CD14-positive monocyte (primary cell): ENCODE measurements at regions not wholly inside any gene's neighbourhood (a gene's known extent, or its start where the extent isn't known, plus 50 kb on each side); places are given as distances from the start of the nearest gene placed in this dataset.

ENCODE experiments used
- DNase-seq, 3 donors: peaks; one replicate each; pipeline ENCODE4 v3.0.0-alpha.2; 2011 to 2022
- H2AFZ ChIP-seq: 2 replicates; pipeline ENCODE4 v1.6.0; 2012; ENCODE audit warnings: mild to moderate bottlenecking, low read depth, low read length, inconsistent platforms; ENCODE audit not compliant: insufficient read depth, poor library complexity, severe bottlenecking
- H3K27ac ChIP-seq, 2 donors: 1 replicate in 1 of 2; 2 replicates in 1 of 2; pipeline ENCODE4 v1.5.1; 2012 to 2013; ENCODE audit warnings: low read length in 2 of 2, control low read depth in 1 of 2, inconsistent platforms in 1 of 2, low read depth in 1 of 2, mild to moderate bottlenecking in 1 of 2
- H3K27me3 ChIP-seq, 2 donors: one replicate each; pipeline versions ENCODE4 v1.6.0 to v1.6.1; 2011 to 2013; ENCODE audit warnings: low read length in 2 of 2; ENCODE audit not compliant: control insufficient read depth in 2 of 2, insufficient read depth in 2 of 2
- H3K36me3 ChIP-seq, 2 donors: replicated peaks in 1 of 2; 1 replicate in 1 of 2; 2 replicates in 1 of 2; pipeline versions ENCODE4 v1.5.1 to v1.6.1; 2012 to 2013; ENCODE audit warnings: low read length in 2 of 2, control low read depth in 1 of 2, inconsistent platforms in 1 of 2, mild to moderate bottlenecking in 1 of 2; ENCODE audit not compliant: insufficient read depth in 2 of 2, control insufficient read depth in 1 of 2
- H3K4me1 ChIP-seq, 2 donors: 1 replicate in 1 of 2; 2 replicates in 1 of 2; pipeline versions ENCODE4 v1.5.1 to v1.6.1; 2012 to 2013; ENCODE audit warnings: low read length in 2 of 2, control low read depth in 1 of 2, inconsistent platforms in 1 of 2, mild to moderate bottlenecking in 1 of 2, moderate library complexity in 1 of 2; ENCODE audit not compliant: insufficient read depth in 2 of 2, control insufficient read depth in 1 of 2
- H3K4me2 ChIP-seq: replicated peaks from 2 replicates; pipeline ENCODE3; 2012; ENCODE audit warnings: low read length, moderate library complexity, mild to moderate bottlenecking; ENCODE audit not compliant: poor library complexity, severe bottlenecking; ENCODE audit errors: extremely low read depth
- H3K4me3 ChIP-seq, 3 experiments: fragments of 200-600 bp in 1 of 3; sonication (generic) in 1 of 3; replicated peaks in 1 of 3; 1 replicate in 2 of 3; 2 replicates in 1 of 3; pipeline ENCODE4 v1.5.1; 2011 to 2013; ENCODE audit warnings: low read length in 3 of 3, mild to moderate bottlenecking in 3 of 3, control low read depth in 2 of 3, low read depth in 2 of 3, inconsistent platforms in 1 of 3, moderate library complexity in 1 of 3
- H3K79me2 ChIP-seq: 2 replicates; pipeline ENCODE4 v1.6.0; 2012; ENCODE audit warnings: mild to moderate bottlenecking, control low read depth, inconsistent platforms, low read length, moderate library complexity; ENCODE audit not compliant: insufficient read depth
- H3K9ac ChIP-seq: 2 replicates; pipeline ENCODE4 v1.6.0; 2017; ENCODE audit warnings: low read length, mild to moderate bottlenecking; ENCODE audit not compliant: insufficient read depth, poor library complexity, severe bottlenecking
- H3K9me3 ChIP-seq, 2 donors: replicated peaks in 1 of 2; 1 replicate in 1 of 2; 2 replicates in 1 of 2; pipeline versions ENCODE4 v1.5.1 to v1.6.1; 2012 to 2013; ENCODE audit warnings: low read length in 2 of 2, control low read depth in 1 of 2; ENCODE audit not compliant: control insufficient read depth in 1 of 2, insufficient read depth in 1 of 2
- H4K20me1 ChIP-seq: 2 replicates; pipeline ENCODE4 v1.6.0; 2012; ENCODE audit warnings: mild to moderate bottlenecking, low read length, control low read depth, moderate library complexity; ENCODE audit not compliant: insufficient read depth
- H3K27ac Mint-ChIP-seq, 7 donors: one replicate each; pipeline ENCODE4 v1.8.0; 2020; ENCODE audit warnings: mild to moderate bottlenecking in 7 of 7, mixed read lengths in 7 of 7, moderate library complexity in 6 of 7, inconsistent platforms in 2 of 7
- H3K27me3 Mint-ChIP-seq, 3 donors: one replicate each; pipeline ENCODE4 v1.8.0; 2021 to 2022; ENCODE audit warnings: low read depth in 3 of 3, mild to moderate bottlenecking in 3 of 3, mixed read lengths in 3 of 3, moderate library complexity in 3 of 3, inconsistent platforms in 1 of 3
- H3K36me3 Mint-ChIP-seq, 2 donors: one replicate each; pipeline ENCODE4 v1.8.0; 2020; ENCODE audit warnings: mixed read lengths in 2 of 2, inconsistent platforms in 1 of 2, mild to moderate bottlenecking in 1 of 2
- H3K4me1 Mint-ChIP-seq: one replicate; pipeline ENCODE4 v1.8.0; 2020; ENCODE audit warnings: mild to moderate bottlenecking, mixed read lengths
- H3K4me3 Mint-ChIP-seq, 2 donors: one replicate each; pipeline ENCODE4 v1.8.0; 2020; ENCODE audit warnings: mild to moderate bottlenecking in 2 of 2, mixed read lengths in 2 of 2, moderate library complexity in 1 of 2
- H3K9me3 Mint-ChIP-seq, 7 donors: one replicate each; pipeline ENCODE4 v1.8.0; 2020 to 2022; ENCODE audit warnings: mixed read lengths in 7 of 7, mild to moderate bottlenecking in 6 of 7, moderate library complexity in 6 of 7, inconsistent platforms in 2 of 7
- CTCF ChIP-seq: fragments of 200-600 bp; IDR thresholded peaks from one replicate; pipeline ENCODE4 v1.8.0; 2022; ENCODE audit warnings: antibody characterized with exemption, mild to moderate bottlenecking
- WGBS: methylation state at CpG from one replicate; pipeline ENCODE4 v1.1.5; 2013; ENCODE audit warnings: missing lambda C conversion rate; ENCODE audit not compliant: insufficient coverage; 5-methylcytosine and 5-hydroxymethylcytosine counted together
- intact Hi-C, 2 donors: fragments of 100-400 bp; cut with micrococcal nuclease; formaldehyde crosslinking; loops; one replicate each; pipeline versions ENCODE4 v1.15.0 to v1.15.1; 2023

- H3K36me3 Mint-ChIP-seq: no peaks in the 10 kb centered on the region
- no peaks in the 10 kb centered on the region for H3K79me2 ChIP-seq
Observed at GRCh38 chr16:18062713-18063112, 273.8 kb downstream of the NPIPA8 start.

GRCh38 chr16:18060351-18060750, 276.2 kb downstream of the NPIPA8 start:
- H3K27me3 ChIP-seq: no peaks in the 10 kb centered on the region
- no peaks in the 10 kb centered on the region for H3K79me2 ChIP-seq
- Mint-ChIP-seq H3K4me3 (no peak overlapping the region), H3K27me3 (peaks cover 2 to 6% (median 6%) of the 10 kb centered on the region in 3 donors), H3K27ac (no peak overlapping the region), H3K9me3 (peaks cover 0 to 5% (median 1%) of the 10 kb centered on the region in 7 donors), H3K4me1 (no peaks in the 10 kb centered on the region), H3K36me3 (no peaks in the 10 kb centered on the region)
- H3K36me3 ChIP-seq: no peaks in the 10 kb centered on the region
- 79% methylated on average over 7 of the region's 7 CpGs for WGBS
- no peak overlapping the region for H3K4me2 ChIP-seq
- H3K27ac ChIP-seq: no peak overlapping the region
- no peak overlapping the region for H2AFZ ChIP-seq
- DNase-seq: no peak
- H3K4me3 ChIP-seq: no peak overlapping the region
- intact Hi-C loops: no loop called here
- no peaks in the 10 kb centered on the region for H3K9me3 ChIP-seq
- no peak overlapping the region for H3K9ac ChIP-seq
- no peaks in the 10 kb centered on the region for H3K4me1 ChIP-seq
- TF ChIP-seq CTCF: no peak
- no peaks in the 10 kb centered on the region for H4K20me1 ChIP-seq

More at GRCh38 chr16:18062713-18063112, 273.8 kb downstream of the NPIPA8 start:
- no peaks in the 10 kb centered on the region for H3K36me3 ChIP-seq
- no peak for TF ChIP-seq CTCF
- no peaks in the 10 kb centered on the region for H3K9me3 ChIP-seq
- no peaks in the 10 kb centered on the region for H3K27me3 ChIP-seq
- no peak overlapping the region for H3K4me2 ChIP-seq
- H3K4me3 ChIP-seq: no peak overlapping the region
- no peaks in the 10 kb centered on the region for H3K4me1 Mint-ChIP-seq
- H2AFZ ChIP-seq: no peak overlapping the region
- H3K9me3 Mint-ChIP-seq: peaks cover 0 to 5% (median 1%) of the 10 kb centered on the region in 7 donors
- H3K9ac ChIP-seq: no peak overlapping the region
- no peak overlapping the region for H3K27ac Mint-ChIP-seq
- H4K20me1 ChIP-seq: no peaks in the 10 kb centered on the region
- no peaks in the 10 kb centered on the region for H3K4me1 ChIP-seq
- no peak overlapping the region for H3K27ac ChIP-seq
- WGBS: 36% methylated on average over 8 of the region's 9 CpGs
- peaks cover 2 to 6% (median 6%) of the 10 kb centered on the region in 3 donors for H3K27me3 Mint-ChIP-seq
- no peak overlapping the region for H3K4me3 Mint-ChIP-seq
- no peak for DNase-seq
- intact Hi-C loops: no loop called here
